Mesendoderm (in vitro differentiated cells): ENCODE measurements at regions not wholly inside any gene's neighbourhood (a gene's known extent, or its start where the extent isn't known, plus 50 kb on each side); places are given as distances from the start of the nearest gene placed in this dataset.
"Not testable (repeated sequence)": the region's sequence is repeated elsewhere in the genome, so short reads cannot be mapped to it uniquely, and the experiment has no call there.

Source experiments
- DNase-seq: peaks from one replicate; pipeline ENCODE4 v3.0.0; 2013
- H2AK5ac ChIP-seq: 2 replicates; pipeline ENCODE4 v1.6.1; 2013; ENCODE audit warnings: low read length, inconsistent platforms
- H2BK120ac ChIP-seq: 2 replicates; pipeline ENCODE4 v1.6.1; 2013; ENCODE audit warnings: low read depth, mild to moderate bottlenecking, low read length, moderate library complexity, mixed read lengths
- H2BK15ac ChIP-seq: replicated peaks from 2 replicates; pipeline ENCODE4 v1.6.1; 2013; ENCODE audit warnings: low read depth, mild to moderate bottlenecking, moderate library complexity
- H2BK5ac ChIP-seq: 2 replicates; pipeline ENCODE4 v1.6.1; 2013; ENCODE audit warnings: low read length, inconsistent platforms
- H3K18ac ChIP-seq: 2 replicates; pipeline ENCODE4 v1.6.1; 2013; ENCODE audit warnings: mild to moderate bottlenecking, low read length, mixed read lengths
- H3K23ac ChIP-seq: one replicate; pipeline ENCODE4 v1.6.1; 2013; ENCODE audit warnings: low read length
- H3K27ac ChIP-seq: 2 replicates; pipeline ENCODE4 v1.5.1; 2013; ENCODE audit warnings: low read depth, mild to moderate bottlenecking, inconsistent platforms, low read length, moderate library complexity
- H3K27me3 ChIP-seq: 2 replicates; pipeline ENCODE4 v1.6.1; 2013; ENCODE audit warnings: low read length, control low read depth, mild to moderate bottlenecking, inconsistent platforms; ENCODE audit not compliant: insufficient read depth, poor library complexity
- H3K36me3 ChIP-seq: 2 replicates; pipeline ENCODE4 v1.6.1; 2013; ENCODE audit warnings: low read length, inconsistent platforms; ENCODE audit not compliant: control insufficient read depth, insufficient read depth
- H3K4ac ChIP-seq: one replicate; pipeline ENCODE4 v1.6.1; 2013; ENCODE audit warnings: low read depth, mild to moderate bottlenecking, low read length, moderate library complexity
- H3K4me1 ChIP-seq: 2 replicates; pipeline ENCODE4 v1.6.1; 2013; ENCODE audit warnings: low read depth, low read length, inconsistent platforms; ENCODE audit not compliant: control insufficient read depth
- H3K4me2 ChIP-seq: 2 replicates; pipeline ENCODE4 v1.6.1; 2013; ENCODE audit warnings: low read length
- H3K4me3 ChIP-seq: 2 replicates; pipeline ENCODE4 v1.5.1; 2013; ENCODE audit warnings: mild to moderate bottlenecking, low read length
- H3K56ac ChIP-seq: one replicate; pipeline ENCODE4 v1.6.1; 2013; ENCODE audit warnings: low read length
- H3K79me1 ChIP-seq: 2 replicates; pipeline ENCODE4 v1.6.1; 2013; ENCODE audit warnings: low read length, inconsistent platforms
- H3K79me2 ChIP-seq: 2 replicates; pipeline ENCODE4 v1.6.1; 2013; ENCODE audit warnings: mild to moderate bottlenecking, low read length; ENCODE audit not compliant: control insufficient read depth, insufficient read depth
- H3K9ac ChIP-seq: 2 replicates; pipeline ENCODE4 v1.6.1; 2013; ENCODE audit warnings: low read length, inconsistent platforms
- H4K5ac ChIP-seq: one replicate; pipeline ENCODE4 v1.6.1; 2013; ENCODE audit warnings: low read length
- H4K8ac ChIP-seq: one replicate; pipeline ENCODE4 v1.6.1; 2013; ENCODE audit warnings: low read depth, mild to moderate bottlenecking, control low read depth, low read length, moderate library complexity
- WGBS: extraction: QIAGEN DNeasy Blood & Tissue Kit; methylation state at CpG from one replicate; pipeline ENCODE4 v1.1.7; 2013; ENCODE audit warnings: low lambda C conversion rate, missing lambda C conversion rate; ENCODE audit not compliant: insufficient coverage; ENCODE audit errors: extremely low coverage; 5-methylcytosine and 5-hydroxymethylcytosine counted together

GRCh38 chr18:38790786-38791185 lies 1225.2 kb upstream of the CELF4 start:
- no peak for DNase-seq
- H3K56ac ChIP-seq, result no peak overlapping the region
- WGBS, result no CpG with 5 or more reads among the region's 1 CpG

GRCh38 chr18:38790303-38790702 lies 1224.7 kb upstream of the CELF4 start:
- no peak overlapping the region for H4K5ac ChIP-seq
- no peak overlapping the region for H3K23ac ChIP-seq
- no peak overlapping the region for H4K8ac ChIP-seq
- H3K36me3 ChIP-seq, result no peaks in the 10 kb centered on the region
- H3K27me3 ChIP-seq, result no peaks in the 10 kb centered on the region
- H3K4ac ChIP-seq, result no peak overlapping the region
- no peak overlapping the region for H2BK15ac ChIP-seq
- H3K79me2 ChIP-seq, result no peaks in the 10 kb centered on the region
- H3K4me2 ChIP-seq, result no peak overlapping the region
- DNase-seq, result peak; percentile 42
- H2AK5ac ChIP-seq, result no peak overlapping the region
- WGBS, result no CpG with 5 or more reads among the region's 1 CpG
- no peak overlapping the region for H3K18ac ChIP-seq
- H3K79me1 ChIP-seq, result no peaks in the 10 kb centered on the region
- H3K4me1 ChIP-seq, result no peaks in the 10 kb centered on the region
- no peak overlapping the region for H2BK5ac ChIP-seq
- H3K56ac ChIP-seq, result no peak overlapping the region
- H3K27ac ChIP-seq, result no peak overlapping the region
- no peak overlapping the region for H2BK120ac ChIP-seq
- H3K4me3 ChIP-seq, result no peak overlapping the region
- H3K9ac ChIP-seq, result no peak overlapping the region

More at GRCh38 chr18:38790786-38791185, 1225.2 kb upstream of the CELF4 start:
- Histone ChIP-seq H3K4me3 (no peak overlapping the region), H3K9ac (no peak overlapping the region), H4K8ac (no peak overlapping the region), H3K4me2 (no peak overlapping the region), H3K4me1 (no peaks in the 10 kb centered on the region), H3K27ac (no peak overlapping the region), H2BK5ac (no peak overlapping the region), H3K36me3 (no peaks in the 10 kb centered on the region), H3K79me2 (no peaks in the 10 kb centered on the region), H3K18ac (no peak overlapping the region), H2BK120ac (no peak overlapping the region), H2BK15ac (no peak overlapping the region), H2AK5ac (no peak overlapping the region), H3K79me1 (no peaks in the 10 kb centered on the region), H3K23ac (no peak overlapping the region), H4K5ac (no peak overlapping the region), H3K27me3 (no peaks in the 10 kb centered on the region), H3K4ac (no peak overlapping the region)

- Histone ChIP-seq H4K8ac (no peak overlapping the region), H3K23ac (no peak overlapping the region), H3K27ac (no peak overlapping the region), H3K18ac (no peak overlapping the region), H3K4me3 (no peak overlapping the region), H2BK15ac (no peak overlapping the region), H3K27me3 (no peaks in the 10 kb centered on the region), H2BK5ac (no peak overlapping the region), H4K5ac (no peak overlapping the region), H3K4me1 (no peaks in the 10 kb centered on the region), H3K56ac (no peak overlapping the region), H2BK120ac (no peak overlapping the region), H3K36me3 (no peaks in the 10 kb centered on the region), H3K79me2 (no peaks in the 10 kb centered on the region), H3K4ac (no peak overlapping the region), H3K79me1 (no peaks in the 10 kb centered on the region), H3K4me2 (no peak overlapping the region), H3K9ac (no peak overlapping the region), H2AK5ac (no peak overlapping the region)
- no peak for DNase-seq
- no CpG with 5 or more reads among the region's 1 CpG for WGBS
Measured at GRCh38 chr18:38789141-38789540, 1223.5 kb upstream of the CELF4 start.

- no peaks in the 10 kb centered on the region for H3K36me3 ChIP-seq
- no peak overlapping the region for H4K8ac ChIP-seq
- DNase-seq, result no peak
- no peak overlapping the region for H3K4ac ChIP-seq
- no peak overlapping the region for H3K23ac ChIP-seq
- H3K4me1 ChIP-seq, result no peaks in the 10 kb centered on the region
- no peak overlapping the region for H3K4me3 ChIP-seq
- no peaks in the 10 kb centered on the region for H3K79me1 ChIP-seq
- no peak overlapping the region for H2AK5ac ChIP-seq
- no peak overlapping the region for H3K56ac ChIP-seq
- H2BK5ac ChIP-seq, result no peak overlapping the region
- H3K9ac ChIP-seq, result no peak overlapping the region
- no CpG with 5 or more reads among the region's 1 CpG for WGBS
- no peak overlapping the region for H2BK15ac ChIP-seq
- no peak overlapping the region for H3K27ac ChIP-seq
- no peak overlapping the region for H2BK120ac ChIP-seq
- no peaks in the 10 kb centered on the region for H3K27me3 ChIP-seq
- H3K18ac ChIP-seq, result no peak overlapping the region
- H4K5ac ChIP-seq, result no peak overlapping the region
- no peaks in the 10 kb centered on the region for H3K79me2 ChIP-seq
- no peak overlapping the region for H3K4me2 ChIP-seq
Measured at GRCh38 chr18:38786906-38787305, 1221.3 kb upstream of the CELF4 start.

GRCh38 chr18:38771620-38772019 lies 1206.0 kb upstream of the CELF4 start:
- H2AK5ac ChIP-seq, H3K23ac ChIP-seq, H3K9ac ChIP-seq, DNase-seq, H2BK120ac ChIP-seq, H3K18ac ChIP-seq, H2BK15ac ChIP-seq, H2BK5ac ChIP-seq, H3K27ac ChIP-seq, H3K56ac ChIP-seq, H3K79me2 ChIP-seq, H3K4me2 ChIP-seq, H3K79me1 ChIP-seq, H3K36me3 ChIP-seq, H3K4me1 ChIP-seq, H3K4me3 ChIP-seq, H3K27me3 ChIP-seq, H4K5ac ChIP-seq, H3K4ac ChIP-seq, H4K8ac ChIP-seq: not testable (repeated sequence)
- WGBS, result no CpG with 5 or more reads among the region's 1 CpG

- Histone ChIP-seq H3K79me2 (no peaks in the 10 kb centered on the region), H2AK5ac (no peak overlapping the region), H3K27ac (no peak overlapping the region), H3K4me3 (no peak overlapping the region), H4K5ac (no peak overlapping the region), H4K8ac (no peak overlapping the region), H3K23ac (no peak overlapping the region), H3K56ac (no peak overlapping the region), H3K4me2 (no peak overlapping the region), H2BK5ac (no peak overlapping the region), H3K79me1 (no peaks in the 10 kb centered on the region), H3K4ac (no peak overlapping the region), H3K9ac (no peak overlapping the region), H3K18ac (no peak overlapping the region), H3K4me1 (no peaks in the 10 kb centered on the region), H3K27me3 (no peaks in the 10 kb centered on the region), H2BK15ac (no peak overlapping the region), H3K36me3 (no peaks in the 10 kb centered on the region), H2BK120ac (no peak overlapping the region)
- no CpG with 5 or more reads among the region's 1 CpG for WGBS
- DNase-seq, result no peak
Measured at GRCh38 chr18:38768504-38768903, 1202.9 kb upstream of the CELF4 start.
